Ammon's horn (tissue), 1 donor: ENCODE measurements at regions not wholly inside any gene's neighbourhood (a gene's known extent, or its start where the extent isn't known, plus 50 kb on each side); places are given as distances from the start of the nearest gene placed in this dataset.
"Not testable (repeated sequence)": the region's sequence is repeated elsewhere in the genome, so short reads cannot be mapped to it uniquely, and the experiment has no call there.

Experiments
- DNase-seq: peaks from one replicate; pipeline ENCODE4 v3.0.0-alpha.2; 2016; ENCODE audit warnings: low spot score

GRCh38 chr9:71364186-71364955 is 242.9 kb upstream of the TRPM3 start:
- no peak for DNase-seq

DNA sequence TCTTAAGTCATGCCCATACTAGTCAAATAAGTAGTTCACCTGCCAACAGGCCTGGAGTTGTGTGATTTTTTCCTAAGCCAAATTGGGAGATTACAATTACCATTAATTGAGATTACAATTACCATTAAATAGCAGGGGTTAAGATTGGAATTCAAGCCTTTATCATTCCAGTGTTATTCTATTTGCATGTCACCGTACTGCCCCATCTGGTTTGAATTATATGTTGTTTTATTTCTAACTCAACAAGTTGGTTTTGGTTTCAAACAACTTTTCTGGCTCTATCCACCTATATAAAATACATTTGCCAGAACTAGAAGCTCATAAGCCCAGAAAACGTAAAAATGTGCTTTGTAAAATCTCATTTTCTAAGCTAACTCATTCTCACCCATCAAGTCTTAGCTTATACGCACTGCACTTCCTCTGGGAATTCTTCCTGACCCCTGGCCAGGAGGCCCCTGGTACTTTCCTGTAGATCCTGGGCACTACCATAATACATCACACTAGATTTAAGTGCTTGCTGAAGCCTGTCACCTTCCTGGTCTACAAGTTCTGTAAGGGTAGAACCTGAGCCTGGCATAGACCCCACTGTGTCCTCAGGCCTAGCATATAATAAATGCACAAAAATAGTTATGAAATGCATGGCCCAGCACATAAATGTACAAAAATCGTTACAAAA is 242.0 kb upstream of the TRPM3 start:
- DNase-seq, result no peak

- no peak for DNase-seq
Measured at GRCh38 chr9:71361357-71361756, 239.9 kb upstream of the TRPM3 start.

GRCh38 chr9:71357346-71357745 is 235.9 kb upstream of the TRPM3 start:
- DNase-seq, result no peak

DNA sequence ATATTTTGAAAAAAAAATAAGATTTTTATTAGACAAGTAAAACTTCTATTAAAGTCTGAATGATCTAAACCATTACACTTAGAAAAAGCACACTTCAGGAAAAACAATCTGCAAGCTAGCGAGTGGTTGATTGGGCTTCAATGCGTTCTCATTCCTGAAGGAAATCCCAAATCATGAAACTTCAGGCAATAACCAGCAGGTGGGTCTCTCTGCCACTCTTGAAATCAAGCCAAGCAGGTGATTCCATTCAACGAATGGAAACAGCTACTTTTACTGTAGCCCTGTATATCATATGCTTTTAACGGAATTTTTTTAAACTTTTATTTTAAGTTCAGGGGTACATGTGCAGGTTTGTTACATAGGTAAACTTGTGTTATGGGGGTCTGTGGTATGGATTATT is 234.5 kb upstream of the TRPM3 start:
- DNase-seq, result no peak

DNA sequence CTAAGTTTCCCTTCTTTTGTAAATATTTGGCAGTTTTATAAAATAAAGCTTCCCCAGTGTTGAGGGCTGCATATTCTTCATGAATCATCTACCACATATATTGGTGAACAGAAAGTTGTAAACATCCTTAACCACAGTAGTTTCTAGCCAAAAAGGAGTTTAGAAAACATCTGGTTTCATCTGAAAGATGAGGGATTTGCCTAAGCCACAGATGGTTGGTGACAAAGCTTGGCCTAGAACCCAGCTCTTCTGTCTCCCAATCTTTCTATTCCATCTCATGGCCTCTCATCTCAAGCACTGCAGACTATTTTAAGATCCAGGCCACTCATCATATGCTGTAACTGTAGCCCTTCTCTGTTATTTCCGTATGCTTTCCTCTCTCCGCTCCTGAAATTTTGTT is 232.3 kb upstream of the TRPM3 start:
- DNase-seq, result no peak

DNA sequence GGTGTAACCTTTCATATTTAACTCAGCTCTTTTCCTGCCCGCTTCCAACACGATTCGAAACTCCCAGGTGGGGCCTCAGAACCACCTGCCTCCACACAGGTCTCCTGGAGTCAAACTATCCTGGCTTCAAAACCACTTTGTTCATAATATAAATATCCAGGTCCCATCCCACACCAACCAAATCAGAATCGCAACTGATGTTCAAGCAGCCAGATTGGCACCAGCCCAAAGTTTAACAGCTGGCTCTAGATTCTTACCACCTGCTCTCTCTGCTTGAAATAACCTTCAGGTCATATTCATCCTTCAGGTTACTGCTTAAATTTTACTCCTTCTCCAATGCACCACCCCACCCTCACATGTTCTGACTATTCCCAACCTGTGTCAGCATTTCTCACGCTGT is 231.4 kb upstream of the TRPM3 start:
- DNase-seq, result no peak

DNA sequence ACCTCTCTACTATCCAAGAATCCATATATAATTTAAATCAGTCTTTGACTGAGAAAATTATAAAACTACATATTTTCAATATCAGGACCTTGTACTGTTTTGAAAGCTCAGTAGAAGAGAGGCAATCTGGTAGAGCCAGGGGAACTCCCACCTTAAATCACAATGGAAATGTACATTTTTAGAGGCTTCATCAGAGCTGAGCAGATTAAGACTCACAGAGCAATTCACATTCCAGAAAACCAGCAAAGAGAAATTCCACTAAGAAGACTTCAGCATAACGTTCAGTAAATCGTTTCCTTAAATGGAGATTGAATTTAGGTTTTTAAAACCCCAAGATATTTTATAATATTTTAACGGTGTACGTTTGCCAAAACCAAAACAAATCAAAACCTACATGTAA is 227.8 kb upstream of the TRPM3 start:
- no peak for DNase-seq

- no peak for DNase-seq
Measured at GRCh38 chr9:71333321-71333720, 211.9 kb upstream of the TRPM3 start.

DNA sequence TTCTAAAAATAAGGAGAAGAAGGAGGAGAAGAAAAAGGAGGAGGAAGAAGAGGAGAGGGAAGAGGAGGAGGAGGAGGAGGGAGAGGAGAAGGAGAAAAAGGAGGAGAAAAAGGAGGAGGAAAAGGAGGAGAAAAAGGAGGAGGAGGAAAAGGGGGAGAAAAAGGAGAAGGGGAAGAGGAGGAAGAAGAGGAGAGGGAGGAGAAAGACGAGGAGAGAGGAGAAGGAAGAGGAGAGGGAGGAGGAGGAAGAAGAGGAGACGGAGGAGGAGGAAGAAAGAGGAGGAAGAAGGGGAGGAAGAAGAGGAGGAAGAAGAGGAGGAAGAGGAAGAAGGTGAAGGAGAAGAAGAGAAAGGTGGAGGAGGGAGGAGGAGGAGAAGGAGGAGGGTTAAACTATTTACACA is 210.2 kb upstream of the TRPM3 start:
- no peak for DNase-seq

DNA sequence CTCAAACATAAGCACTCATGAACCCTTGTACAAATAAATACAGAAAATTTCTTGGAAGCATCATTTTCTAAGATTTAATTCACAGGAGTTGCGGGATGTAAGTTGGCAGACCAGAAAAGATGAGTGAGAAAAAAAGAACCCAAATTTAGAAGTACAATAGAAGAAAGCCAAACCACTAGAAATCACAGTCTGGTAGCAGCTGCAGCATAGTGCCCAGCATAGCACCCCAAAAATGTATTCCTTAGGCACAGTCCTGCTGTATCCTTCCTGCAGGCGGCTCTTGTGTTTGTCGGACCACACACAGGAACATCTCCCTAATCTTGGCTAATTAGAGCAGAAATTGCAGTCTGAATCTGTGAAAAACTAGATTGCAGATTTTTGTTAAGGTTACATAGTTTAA is 208.5 kb upstream of the TRPM3 start:
- no peak for DNase-seq

DNA sequence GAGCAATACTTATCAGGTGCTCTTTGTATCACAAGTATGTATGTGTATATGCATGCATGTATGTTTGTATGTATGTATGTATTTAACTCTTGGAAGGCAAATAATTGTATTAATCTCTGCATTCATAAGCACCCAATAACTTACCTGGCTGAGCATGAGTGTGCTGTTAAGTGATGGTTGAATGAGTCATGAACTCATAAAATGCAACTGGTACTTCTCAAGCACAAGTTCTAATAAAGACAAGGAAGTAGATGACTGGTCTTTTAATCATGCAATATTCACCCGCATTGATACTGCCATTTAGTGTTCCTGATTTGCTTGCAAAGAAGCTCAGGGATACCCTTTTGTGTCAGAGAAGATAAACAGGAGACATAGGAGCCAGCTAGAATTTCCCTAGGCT is 204.9 kb upstream of the TRPM3 start:
- no peak for DNase-seq

DNA sequence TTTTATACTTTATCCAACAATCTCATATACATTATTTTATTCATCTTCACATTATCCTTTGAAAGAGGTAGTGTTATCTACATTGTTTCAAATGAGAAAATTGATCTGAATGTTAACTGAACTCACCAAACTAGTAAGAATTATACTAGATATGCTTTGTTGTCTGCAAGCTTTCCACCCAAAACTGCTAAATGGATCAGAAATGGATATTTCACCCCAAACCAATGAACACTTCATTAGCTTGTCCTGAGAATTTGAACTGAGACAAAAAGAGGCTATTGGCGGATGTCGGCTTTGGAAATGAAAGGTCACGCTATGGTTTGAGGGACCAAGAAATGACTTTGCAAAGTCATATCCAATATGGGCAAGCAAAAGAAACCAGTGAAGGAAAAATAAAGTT is 201.9 kb upstream of the TRPM3 start:
- DNase-seq, result no peak

DNA sequence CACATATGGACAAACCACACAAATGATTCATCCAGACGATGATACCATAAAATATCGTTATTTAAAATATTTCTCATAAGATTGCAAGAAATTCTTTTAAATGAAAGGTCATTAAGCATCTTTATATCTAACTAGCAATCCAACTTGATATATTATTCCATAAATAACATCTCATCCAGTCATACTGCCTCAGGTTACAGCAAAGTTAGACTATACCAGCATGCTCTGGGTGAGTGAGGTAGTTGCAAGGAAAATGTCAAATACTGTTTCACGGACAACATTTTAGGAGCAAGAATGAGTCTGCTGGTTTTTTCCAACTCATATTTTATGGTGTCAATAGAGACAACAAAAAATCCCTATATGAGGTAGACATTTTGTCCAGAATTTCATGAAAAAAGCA is 200.9 kb upstream of the TRPM3 start:
- DNase-seq, result no peak

DNA sequence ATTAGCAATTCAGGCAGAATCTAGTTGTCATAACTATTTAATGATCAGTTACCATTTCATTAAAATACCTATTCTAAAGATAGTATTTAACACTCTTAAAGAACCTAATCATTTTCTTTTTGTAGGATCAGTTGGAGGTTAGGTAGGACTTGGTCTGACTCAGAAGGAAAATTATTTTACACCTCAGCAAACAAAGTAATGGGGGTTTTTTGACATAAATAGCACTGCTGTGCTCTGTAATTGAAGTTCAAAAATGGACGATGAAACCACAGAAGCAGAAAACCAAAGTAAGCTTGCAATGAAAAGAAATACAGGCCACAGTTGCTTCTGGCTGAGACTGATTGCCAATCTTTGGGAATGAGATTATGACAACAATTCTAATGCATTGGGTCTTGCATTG is 187.0 kb upstream of the TRPM3 start:
- no peak for DNase-seq

- no peak for DNase-seq
Measured at GRCh38 chr9:71306134-71306533, 184.7 kb upstream of the TRPM3 start.

- no peak for DNase-seq
Measured at GRCh38 chr9:71303351-71303750, 181.9 kb upstream of the TRPM3 start.

GRCh38 chr9:71302776-71303175 is 181.4 kb upstream of the TRPM3 start:
- DNase-seq, result no peak

- no peak for DNase-seq
Measured at GRCh38 chr9:71295928-71296327, 174.5 kb upstream of the TRPM3 start.

GRCh38 chr9:71286146-71286545 is 164.7 kb upstream of the TRPM3 start:
- DNase-seq, result no peak

DNA sequence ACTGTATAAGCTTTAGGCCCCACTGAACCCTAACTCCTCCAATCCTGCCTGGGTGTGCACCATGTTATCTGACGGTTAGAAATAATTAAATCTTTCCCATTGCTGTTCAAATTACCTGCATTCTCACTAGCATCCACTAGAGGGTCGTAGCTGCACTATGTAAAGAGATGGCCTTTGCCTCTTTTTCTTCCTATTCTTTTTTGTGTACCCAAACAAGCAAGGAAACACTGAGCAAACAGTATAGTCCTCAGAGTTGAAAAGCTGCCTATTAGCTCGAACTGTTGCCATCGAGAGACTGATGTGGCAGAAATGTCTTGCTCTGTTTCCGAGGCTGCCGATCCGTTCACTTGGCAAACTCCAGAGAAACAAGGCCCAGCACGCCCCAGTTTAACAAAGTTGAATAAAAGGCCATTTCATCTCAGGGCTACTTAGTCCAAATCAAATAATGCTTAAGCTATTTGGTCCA is 163.8 kb upstream of the TRPM3 start:
- DNase-seq, result peak; percentile 88

GRCh38 chr9:71282116-71282515 is 160.7 kb upstream of the TRPM3 start:
- not testable (repeated sequence) for DNase-seq

DNA sequence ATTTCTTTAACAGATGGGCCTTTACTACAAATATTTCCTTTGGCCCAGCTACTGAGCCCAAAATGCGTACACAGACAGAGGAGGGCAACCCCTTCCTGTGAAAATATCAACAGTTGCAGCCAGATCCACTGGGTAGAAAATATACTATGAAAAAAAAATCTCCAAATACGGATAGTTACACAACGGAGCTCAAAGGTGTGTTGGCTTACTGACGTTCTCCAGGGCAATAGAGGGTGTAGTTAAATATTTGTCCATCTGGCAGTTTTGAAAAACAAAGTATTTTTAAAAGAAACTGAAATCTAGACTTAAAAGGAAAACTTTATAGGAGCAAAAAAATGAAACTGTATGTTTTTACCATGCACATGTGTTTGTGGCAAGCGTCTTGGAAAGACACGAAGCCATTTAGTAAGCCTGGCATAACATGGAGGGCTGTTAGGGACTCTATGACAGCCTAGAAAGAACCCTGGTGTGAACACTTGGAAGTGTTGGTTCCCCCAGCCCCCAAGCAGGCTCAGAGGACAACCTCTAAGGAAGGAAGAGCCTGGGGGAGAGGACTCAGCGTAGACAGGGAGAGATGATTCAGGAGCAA is 157.8 kb upstream of the TRPM3 start:
- no peak for DNase-seq
